Suprapubic skin (tissue), 3 donors: ENCODE measurements at regions not wholly inside any gene's neighbourhood (a gene's known extent, or its start where the extent isn't known, plus 50 kb on each side); places are given as distances from the start of the nearest gene placed in this dataset.

ENCODE experiments used
- CTCF ChIP-seq, 2 donors: fragments of 200-600 bp in 1 of 2; fragments of 450-650 bp in 1 of 2; sonication (generic) in 1 of 2; IDR thresholded peaks; one replicate each; pipeline ENCODE4 v1.5.1; 2016 to 2019; ENCODE audit warnings: antibody characterized with exemption in 2 of 2, mild to moderate bottlenecking in 1 of 2, moderate library complexity in 1 of 2
- POLR2AphosphoS5 ChIP-seq, 3 donors: sonication (generic); formaldehyde crosslinking; IDR thresholded peaks; one replicate each; pipeline ENCODE4 v1.6.1; 2017; ENCODE audit warnings: antibody characterized with exemption in 3 of 3

GRCh38 chr4:35228313-35228712 lies 1016.0 kb downstream of the ARAP2 start:
- TF ChIP-seq CTCF (IDR thresholded peaks at IDR 0.05) (no peak), POLR2AphosphoS5 (IDR thresholded peaks at IDR 0.05) (no peak)
